ENCODE measurements at regions not wholly inside any gene's neighbourhood (a gene's known extent, or its start where the extent isn't known, plus 50 kb on each side); places are given as distances from the start of the nearest gene placed in this dataset.

GRCh38 chr5:173833196-173833985 lies 54.8 kb upstream of the CPEB4 start:
- TF ChIP-seq POLR2A (IDR thresholded peaks at IDR 0.05) (no peak), CTCF (IDR thresholded peaks at IDR 0.05) (no peak), POLR2AphosphoS5 (IDR thresholded peaks at IDR 0.05) (no peak)

All from suprapubic skin (tissue), 4 donors.